Mucosa of rectum (tissue), 2 donors: ENCODE measurements at regions not wholly inside any gene's neighbourhood (a gene's known extent, or its start where the extent isn't known, plus 50 kb on each side); places are given as distances from the start of the nearest gene placed in this dataset.
A peak's percentile ranks its signal among the peaks of the same experiment; 100 is the strongest.

Source experiments
- H3K27ac ChIP-seq, 2 donors: one replicate each; pipeline ENCODE4 v1.7.0; 2013; ENCODE audit warnings: inconsistent platforms in 2 of 2, low read depth in 2 of 2, low read length in 2 of 2
- H3K27me3 ChIP-seq, 2 donors: one replicate each; pipeline ENCODE4 v1.7.0; 2013; ENCODE audit warnings: low read length in 2 of 2; ENCODE audit not compliant: control insufficient read depth in 2 of 2, insufficient read depth in 2 of 2
- H3K36me3 ChIP-seq, 2 donors: one replicate each; pipeline ENCODE4 v1.7.0; 2013; ENCODE audit warnings: low read length in 2 of 2; ENCODE audit not compliant: control insufficient read depth in 2 of 2, insufficient read depth in 2 of 2
- H3K4me1 ChIP-seq, 2 donors: one replicate each; pipeline ENCODE4 v1.7.0; 2013; ENCODE audit warnings: low read length in 2 of 2, mild to moderate bottlenecking in 1 of 2; ENCODE audit not compliant: control insufficient read depth in 2 of 2, insufficient read depth in 2 of 2
- H3K4me3 ChIP-seq, 2 donors: one replicate each; pipeline ENCODE4 v1.7.0; 2013; ENCODE audit warnings: low read length in 2 of 2
- H3K9ac ChIP-seq, 2 donors: one replicate each; pipeline ENCODE4 v1.7.0; 2013; ENCODE audit warnings: low read length in 2 of 2, low read depth in 1 of 2, mild to moderate bottlenecking in 1 of 2
- H3K9me3 ChIP-seq, 2 donors: one replicate each; pipeline ENCODE4 v1.7.0; 2013; ENCODE audit warnings: low read length in 2 of 2; ENCODE audit not compliant: control insufficient read depth in 2 of 2
- donor health status: healthy.
- donor health status: Normal muscosa, but diverticular disease.

DNA sequence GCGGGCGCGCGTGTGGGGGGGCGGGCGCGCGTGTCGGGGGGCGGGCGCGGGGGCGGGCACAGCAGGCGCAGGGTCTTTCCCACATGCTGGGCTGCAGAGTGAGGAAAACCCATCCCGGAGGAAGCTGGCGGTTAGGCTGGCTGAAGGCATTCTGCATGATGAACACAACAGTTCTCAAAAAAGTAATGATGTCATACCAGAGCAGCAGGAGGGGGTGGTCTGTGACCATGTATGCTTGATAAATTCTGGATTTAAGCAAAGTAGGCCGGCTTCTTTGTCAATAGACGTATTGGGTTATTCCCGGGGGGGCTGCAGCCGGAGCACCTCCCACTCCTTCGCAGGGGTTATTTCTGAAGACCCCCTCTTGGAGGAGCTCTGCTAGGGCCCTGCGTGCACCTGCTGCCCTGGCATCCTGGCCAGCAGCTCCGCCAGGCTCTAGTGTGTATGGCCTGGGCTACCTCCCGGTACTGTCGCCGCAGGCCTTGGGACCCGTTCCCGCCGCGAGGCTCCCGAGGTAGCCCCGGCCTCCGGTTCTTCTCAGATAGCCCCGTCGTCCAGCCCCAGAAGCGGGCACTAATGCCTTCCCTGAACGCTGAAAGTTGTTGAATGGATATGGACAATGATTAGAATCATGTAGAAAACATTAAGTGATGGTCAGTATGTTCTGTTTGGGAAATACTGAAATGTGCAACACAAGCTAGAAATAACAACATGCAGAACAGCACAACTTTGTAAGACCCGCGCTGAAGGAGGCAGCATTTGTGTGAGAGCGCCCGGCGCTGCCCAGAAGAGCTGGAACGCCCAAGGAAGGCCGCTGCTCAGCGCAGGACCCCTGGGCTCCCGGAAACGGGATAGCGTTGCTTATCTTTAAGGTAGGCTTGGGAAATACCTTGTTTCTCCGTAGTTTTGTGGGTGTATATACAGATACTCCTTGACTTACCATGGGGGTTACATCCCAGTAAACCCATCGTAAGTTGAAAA is 101.4 kb upstream of the RAB6C start:
- Histone ChIP-seq H3K9me3 (no peaks in the 10 kb centered on the region), H3K4me3 (peak overlapping the region; percentile 47 to 63), H3K9ac (no peak overlapping the region), H3K4me1 (peaks cover 0 to 4% of the 10 kb centered on the region in 2 donors), H3K27me3 (peaks cover 0 to under 1% of the 10 kb centered on the region in 2 donors), H3K27ac (no peak overlapping the region), H3K36me3 (no peaks in the 10 kb centered on the region)

DNA sequence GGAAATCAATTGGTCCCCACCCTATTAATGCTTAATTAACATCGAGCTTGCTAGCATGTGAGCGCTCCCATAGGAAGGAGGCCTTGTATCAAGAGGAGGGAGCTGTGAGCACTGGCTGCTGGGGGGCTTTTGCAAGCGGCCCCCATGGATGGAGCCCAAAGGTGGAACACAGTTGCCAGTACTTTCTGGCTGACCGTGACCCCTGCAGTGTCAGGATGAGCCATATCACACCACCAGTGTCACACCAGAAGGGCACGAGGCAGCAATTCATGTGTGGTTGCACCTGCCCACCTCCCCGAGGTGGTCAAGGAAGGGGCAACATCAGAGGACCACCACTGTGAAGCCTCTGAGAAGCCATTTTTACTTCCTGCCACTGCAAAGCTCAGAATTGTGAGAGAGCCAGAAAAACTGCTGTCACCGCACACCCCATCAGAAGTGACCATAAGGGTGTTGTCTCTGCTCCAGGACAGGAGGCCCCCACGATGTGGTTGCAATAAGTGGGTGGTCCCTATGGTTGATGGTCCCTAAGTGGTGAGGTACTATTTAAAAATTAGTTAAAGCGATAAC is 99.8 kb upstream of the RAB6C start:
- Histone ChIP-seq H3K36me3 (no peaks in the 10 kb centered on the region), H3K9ac (no peak overlapping the region), H3K27me3 (peaks cover 0 to 2% of the 10 kb centered on the region in 2 donors), H3K4me1 (peaks cover 0 to 4% of the 10 kb centered on the region in 2 donors), H3K27ac (no peak overlapping the region), H3K9me3 (no peaks in the 10 kb centered on the region), H3K4me3 (no peak overlapping the region)

DNA sequence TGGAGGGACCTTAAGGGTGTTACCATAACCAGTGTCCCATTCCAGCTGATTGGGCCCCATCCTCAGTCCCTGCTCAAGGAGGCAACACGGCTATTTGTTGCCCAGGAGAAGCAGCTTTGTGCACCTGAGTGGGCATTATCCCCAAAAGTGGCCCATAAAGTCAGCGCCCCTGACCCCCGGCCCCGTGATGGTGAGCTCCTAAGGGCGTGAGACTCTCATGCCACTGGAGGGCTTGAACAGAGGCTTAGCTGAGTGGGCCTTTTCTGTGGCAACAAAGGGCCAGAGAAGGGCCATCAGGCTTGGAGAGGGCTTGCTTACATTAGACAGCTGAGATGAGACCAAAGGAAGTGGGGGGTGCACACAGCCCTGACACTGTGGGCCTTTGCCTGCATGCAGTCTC is 99.2 kb upstream of the RAB6C start:
- Histone ChIP-seq H3K27ac (no peak overlapping the region), H3K27me3 (peaks cover 2% of the 10 kb centered on the region in 2 donors), H3K36me3 (no peaks in the 10 kb centered on the region), H3K4me1 (peaks cover 0 to 4% of the 10 kb centered on the region in 2 donors), H3K9me3 (no peaks in the 10 kb centered on the region), H3K4me3 (no peak overlapping the region), H3K9ac (no peak overlapping the region)

DNA sequence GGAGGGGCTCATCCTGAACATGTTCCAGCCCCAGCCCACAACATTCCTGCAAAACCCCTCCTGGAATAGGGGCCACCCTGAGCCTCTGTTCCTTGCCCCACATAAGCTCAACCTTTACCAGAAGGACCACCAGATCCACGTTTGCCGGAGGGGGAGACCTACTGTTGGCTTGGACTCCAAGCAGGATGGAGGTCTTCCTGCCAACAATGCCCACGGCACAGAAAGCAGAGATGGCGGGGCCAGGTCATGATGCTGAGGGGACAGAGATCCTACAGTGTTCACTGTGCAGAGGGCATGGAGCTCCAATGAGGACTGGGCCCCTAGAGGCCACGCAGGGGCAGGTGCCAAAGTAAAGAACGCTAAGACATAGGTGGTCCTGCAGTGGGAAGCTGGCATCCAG is 98.5 kb upstream of the RAB6C start:
- H3K36me3 ChIP-seq, result no peaks in the 10 kb centered on the region
- H3K9me3 ChIP-seq, result no peaks in the 10 kb centered on the region
- H3K27ac ChIP-seq, result no peak overlapping the region
- no peak overlapping the region for H3K4me3 ChIP-seq
- peaks cover 0 to 4% of the 10 kb centered on the region in 2 donors for H3K4me1 ChIP-seq
- peaks cover 2% of the 10 kb centered on the region in 2 donors for H3K27me3 ChIP-seq
- no peak overlapping the region for H3K9ac ChIP-seq

DNA sequence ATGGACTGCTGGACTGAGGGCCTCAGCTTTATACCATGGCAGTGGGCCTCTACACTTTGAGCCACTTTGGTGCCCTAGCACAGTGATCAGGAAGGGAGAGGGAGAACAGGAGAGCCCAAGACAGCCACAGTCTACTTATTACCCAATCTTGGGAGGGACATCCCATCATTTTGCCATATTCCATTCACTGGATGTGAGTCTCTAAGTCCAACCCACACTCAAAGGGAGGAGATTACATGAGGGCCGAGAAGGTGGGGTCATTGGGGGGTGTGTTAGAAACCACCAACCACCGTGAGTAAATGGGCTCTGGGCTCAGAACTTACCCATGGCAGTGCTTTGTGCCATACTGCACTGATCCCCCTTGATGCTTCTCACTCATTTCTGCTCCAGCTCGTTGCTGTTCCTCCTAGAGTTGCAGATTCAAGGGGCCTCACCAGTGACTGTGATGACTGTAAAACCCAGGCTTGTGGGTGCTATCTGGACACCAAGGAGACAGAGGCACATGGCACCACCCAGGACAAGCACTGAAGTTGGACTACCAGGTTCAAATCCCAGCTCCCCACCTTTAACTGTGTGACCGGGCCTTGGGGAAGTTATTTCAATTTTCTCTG is 97.6 kb upstream of the RAB6C start:
- H3K4me3 ChIP-seq, result no peak overlapping the region
- no peak overlapping the region for H3K27ac ChIP-seq

DNA sequence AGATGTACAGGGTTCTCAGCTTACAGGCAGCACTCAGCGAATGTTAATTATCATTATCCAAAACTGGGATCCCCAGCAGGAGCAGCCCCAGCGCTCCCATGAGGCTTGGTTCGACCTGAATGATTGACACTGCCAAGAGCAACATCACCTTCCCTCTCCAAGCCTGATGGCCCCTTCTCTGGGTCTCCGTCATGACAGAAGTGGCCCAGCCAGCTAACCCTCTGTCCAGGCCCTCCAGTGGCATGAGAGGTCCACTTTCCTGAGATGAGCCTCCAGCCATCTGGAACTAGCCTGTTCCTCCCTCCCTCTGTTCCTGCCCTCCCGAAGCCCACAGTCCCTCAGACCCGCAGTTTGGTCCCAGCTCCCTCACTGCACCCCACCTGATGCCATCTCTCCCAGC is 97.0 kb upstream of the RAB6C start:
- Histone ChIP-seq H3K36me3 (no peaks in the 10 kb centered on the region), H3K4me3 (no peak overlapping the region), H3K27ac (no peak overlapping the region), H3K9ac (no peak overlapping the region), H3K9me3 (no peaks in the 10 kb centered on the region), H3K27me3 (peaks cover 2% of the 10 kb centered on the region in 2 donors), H3K4me1 (no peaks in the 10 kb centered on the region)

More for the DNA sequence above, 97.6 kb upstream of the RAB6C start:
- Histone ChIP-seq H3K36me3 (no peaks in the 10 kb centered on the region), H3K27me3 (peaks cover 2% of the 10 kb centered on the region in 2 donors), H3K9me3 (no peaks in the 10 kb centered on the region), H3K9ac (no peak overlapping the region), H3K4me1 (peaks cover 0 to 2% of the 10 kb centered on the region in 2 donors)

DNA sequence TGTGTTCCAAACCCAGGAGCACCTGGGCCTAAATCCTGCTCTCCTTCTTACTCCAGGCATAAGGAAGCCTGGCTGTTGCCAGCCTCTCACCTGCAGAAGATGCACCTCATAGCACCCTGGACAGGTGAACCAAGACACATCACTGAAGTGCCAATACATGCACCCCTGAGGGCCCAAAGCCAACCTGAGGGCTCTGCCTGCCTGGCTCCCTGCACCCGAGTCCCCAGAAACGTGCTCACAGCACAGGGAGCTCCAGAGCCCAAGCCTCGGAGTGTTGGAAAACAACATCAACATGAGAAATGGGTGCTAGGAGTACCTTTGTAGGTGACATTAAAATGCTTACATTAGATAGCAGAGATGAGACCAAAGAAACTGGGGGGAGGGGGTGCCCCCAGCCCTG is 96.3 kb upstream of the RAB6C start:
- Histone ChIP-seq H3K9me3 (no peaks in the 10 kb centered on the region), H3K27me3 (peaks cover 2% of the 10 kb centered on the region in 2 donors), H3K36me3 (no peaks in the 10 kb centered on the region), H3K4me3 (no peak overlapping the region), H3K27ac (no peak overlapping the region), H3K4me1 (no peaks in the 10 kb centered on the region), H3K9ac (no peak overlapping the region)

DNA sequence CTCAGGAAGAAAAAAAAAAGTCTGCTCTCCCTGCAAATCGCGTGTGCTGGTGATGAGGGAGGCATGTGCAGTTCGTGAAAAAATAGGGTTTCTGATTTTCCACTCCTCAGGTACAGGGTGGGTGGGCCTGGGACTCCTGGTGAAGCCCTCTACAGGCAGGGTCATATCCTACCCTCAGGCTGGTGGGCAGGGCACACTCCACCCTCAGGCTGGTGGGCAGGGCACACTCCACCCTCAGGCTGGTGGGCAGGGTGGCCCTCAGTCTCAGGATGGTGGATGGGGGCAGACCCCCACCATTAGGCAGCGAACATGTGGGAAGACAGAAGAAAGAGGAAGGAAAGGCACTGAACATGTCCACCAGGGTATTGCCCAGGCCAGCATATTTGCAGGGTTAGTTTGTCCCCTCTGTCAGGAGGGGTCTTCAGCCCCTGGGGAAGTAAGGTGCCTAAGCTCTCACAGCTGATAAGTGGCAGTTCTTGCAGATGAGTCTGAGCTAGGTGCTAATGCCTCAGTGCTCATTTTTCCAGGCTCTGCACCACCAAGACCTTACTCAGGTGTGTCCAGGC is 95.2 kb upstream of the RAB6C start:
- no peak overlapping the region for H3K9ac ChIP-seq
- H3K27me3 ChIP-seq, result peaks cover 2 to 5% of the 10 kb centered on the region in 2 donors
- H3K4me3 ChIP-seq, result no peak overlapping the region
- no peak overlapping the region for H3K27ac ChIP-seq
- no peaks in the 10 kb centered on the region for H3K4me1 ChIP-seq
- H3K36me3 ChIP-seq, result no peaks in the 10 kb centered on the region
- no peaks in the 10 kb centered on the region for H3K9me3 ChIP-seq

DNA sequence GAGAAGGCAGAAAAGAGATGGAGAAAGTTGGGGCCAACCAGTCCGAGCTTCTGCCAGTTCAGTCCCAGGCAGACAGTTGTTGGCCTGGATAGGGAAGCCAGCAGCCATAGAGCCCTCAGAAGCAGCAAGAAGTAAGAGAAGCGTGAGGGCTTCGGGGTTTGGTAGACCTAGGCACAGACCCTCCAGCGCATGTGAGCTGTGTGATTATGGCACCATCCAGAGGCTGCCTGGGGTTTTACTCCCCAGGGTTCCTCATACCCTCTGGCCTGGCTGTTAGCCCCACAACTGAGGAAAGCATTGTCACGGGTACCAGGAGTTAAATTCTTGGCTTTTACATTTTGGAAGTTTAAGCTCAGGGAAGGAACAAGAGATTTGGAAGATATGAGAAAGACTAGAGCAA is 93.7 kb upstream of the RAB6C start:
- no peaks in the 10 kb centered on the region for H3K9me3 ChIP-seq
- no peaks in the 10 kb centered on the region for H3K4me1 ChIP-seq
- no peaks in the 10 kb centered on the region for H3K36me3 ChIP-seq
- H3K4me3 ChIP-seq, result no peak overlapping the region
- no peak overlapping the region for H3K27ac ChIP-seq
- no peak overlapping the region for H3K9ac ChIP-seq
- H3K27me3 ChIP-seq, result peaks cover 2 to 5% of the 10 kb centered on the region in 2 donors
